Activated CD8-positive, alpha-beta T cell treated with anti-CD3 and anti-CD28 coated beads for 36 hours (primary cell): ENCODE measurements at regions not wholly inside any gene's neighbourhood (a gene's known extent, or its start where the extent isn't known, plus 50 kb on each side); places are given as distances from the start of the nearest gene placed in this dataset.
"Not testable (repeated sequence)": the region's sequence is repeated elsewhere in the genome, so short reads cannot be mapped to it uniquely, and the experiment has no call there.

Source experiments
- ATAC-seq: fragments of 200-7000 bp; cut with Tn5 transposase; one replicate; pipeline ENCODE4 v1.10.0; 2021; ENCODE audit warnings: mild to moderate bottlenecking, moderate library complexity
- CTCF ChIA-PET: fragments of 350-600 bp; sonication (Branson Sonifier 250); formaldehyde crosslinking; loops from one replicate; lab custom pipeline; 2021; ENCODE audit warnings: antibody characterized with exemption; lab: Charles Lee
- POLR2A ChIA-PET: fragments of 350-600 bp; sonication (Branson Sonifier 250); formaldehyde crosslinking; loops from one replicate; lab custom pipeline; 2021; ENCODE audit warnings: antibody characterized with exemption; lab: Charles Lee
- DNase-seq: peaks from one replicate; pipeline ENCODE4 v3.0.0-alpha.2; 2020
- H3K27ac Mint-ChIP-seq: one replicate; pipeline ENCODE4 v1.8.0; 2021; ENCODE audit warnings: mild to moderate bottlenecking, mixed read lengths
- H3K27me3 Mint-ChIP-seq: one replicate; pipeline ENCODE4 v1.8.0; 2021; ENCODE audit warnings: mixed read lengths
- H3K36me3 Mint-ChIP-seq: one replicate; pipeline ENCODE4 v1.8.0; 2021; ENCODE audit warnings: low read depth, mixed read lengths
- H3K4me1 Mint-ChIP-seq: one replicate; pipeline ENCODE4 v1.8.0; 2021; ENCODE audit warnings: low read depth, mixed read lengths
- H3K4me3 Mint-ChIP-seq: one replicate; pipeline ENCODE4 v1.8.0; 2021; ENCODE audit warnings: mild to moderate bottlenecking, moderate library complexity, mixed read lengths
- H3K9me3 Mint-ChIP-seq: one replicate; pipeline ENCODE4 v1.8.0; 2021; ENCODE audit warnings: mixed read lengths
- CTCF ChIP-seq: fragments of 200-600 bp; IDR thresholded peaks from one replicate; pipeline ENCODE4 v1.8.0; 2022; ENCODE audit warnings: antibody characterized with exemption, mild to moderate bottlenecking
- intact Hi-C: fragments of 100-400 bp; cut with micrococcal nuclease; formaldehyde crosslinking; loops from one replicate; pipeline ENCODE4 v1.10.0; 2022

DNA sequence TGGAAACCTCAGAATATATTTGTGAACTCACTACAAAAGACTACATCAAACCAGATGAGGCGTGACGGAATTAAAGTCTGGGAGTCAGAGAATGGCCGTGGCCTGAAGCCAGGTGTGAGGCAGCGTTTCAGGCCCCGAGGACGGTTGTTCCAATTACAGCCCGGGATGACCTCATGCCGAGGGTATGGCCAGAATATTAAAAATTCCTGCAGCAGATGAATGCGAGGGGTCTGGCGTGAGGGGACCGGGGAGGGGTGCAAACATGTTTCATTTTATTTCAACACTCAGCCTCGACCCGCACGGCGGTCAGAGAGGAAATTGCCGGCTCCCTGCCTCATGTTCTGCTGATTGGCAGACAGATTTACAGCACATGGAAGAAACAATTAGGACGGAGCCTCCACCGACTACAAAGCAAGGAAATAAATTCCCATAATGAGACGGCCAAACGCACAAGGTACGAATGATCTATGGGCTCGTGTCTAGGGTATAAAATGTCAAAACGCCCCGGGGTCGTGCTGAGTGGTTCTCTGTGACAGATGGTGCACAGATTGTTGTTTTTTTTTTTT is 289.7 kb downstream of the SHOX start:
- Mint-ChIP-seq H3K27ac (no peak overlapping the region), H3K4me1 (no peaks in the 10 kb centered on the region), H3K27me3 (no peaks in the 10 kb centered on the region), H3K4me3 (no peak overlapping the region), H3K9me3 (no peaks in the 10 kb centered on the region), H3K36me3 (no peaks in the 10 kb centered on the region)
- ATAC-seq (no peak), DNase-seq (no peak)
- ChIA-PET POLR2A (no interaction called here), CTCF (no interaction called here)
- intact Hi-C loops, result no loop called here
- no peak for TF ChIP-seq CTCF

DNA sequence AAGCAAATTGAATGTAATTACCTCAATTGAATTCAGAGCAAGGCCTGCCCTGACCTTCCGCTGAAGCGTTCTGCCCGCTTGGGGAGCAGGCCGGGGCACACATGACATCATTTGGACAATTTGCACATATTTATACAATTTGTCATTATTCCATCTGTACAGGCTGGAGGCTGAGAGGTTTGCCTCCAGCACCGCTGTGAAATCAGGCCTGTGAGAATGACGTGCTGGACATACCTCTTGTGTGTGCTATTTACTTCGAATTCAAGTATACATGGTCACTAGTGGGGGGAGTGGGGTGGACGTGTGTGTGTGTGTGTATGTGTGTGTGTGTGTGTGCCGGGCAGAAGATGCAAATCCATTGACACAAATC is 285.6 kb downstream of the SHOX start:
- Mint-ChIP-seq H3K27me3 (no peaks in the 10 kb centered on the region), H3K9me3 (no peaks in the 10 kb centered on the region), H3K36me3 (no peaks in the 10 kb centered on the region), H3K4me3 (no peak overlapping the region), H3K27ac (no peak overlapping the region), H3K4me1 (no peaks in the 10 kb centered on the region)
- ATAC-seq (no peak), DNase-seq (no peak)
- no peak for TF ChIP-seq CTCF
- POLR2A ChIA-PET, result no interaction called here
- intact Hi-C loops, result no loop called here
- CTCF ChIA-PET, result no interaction called here

DNA sequence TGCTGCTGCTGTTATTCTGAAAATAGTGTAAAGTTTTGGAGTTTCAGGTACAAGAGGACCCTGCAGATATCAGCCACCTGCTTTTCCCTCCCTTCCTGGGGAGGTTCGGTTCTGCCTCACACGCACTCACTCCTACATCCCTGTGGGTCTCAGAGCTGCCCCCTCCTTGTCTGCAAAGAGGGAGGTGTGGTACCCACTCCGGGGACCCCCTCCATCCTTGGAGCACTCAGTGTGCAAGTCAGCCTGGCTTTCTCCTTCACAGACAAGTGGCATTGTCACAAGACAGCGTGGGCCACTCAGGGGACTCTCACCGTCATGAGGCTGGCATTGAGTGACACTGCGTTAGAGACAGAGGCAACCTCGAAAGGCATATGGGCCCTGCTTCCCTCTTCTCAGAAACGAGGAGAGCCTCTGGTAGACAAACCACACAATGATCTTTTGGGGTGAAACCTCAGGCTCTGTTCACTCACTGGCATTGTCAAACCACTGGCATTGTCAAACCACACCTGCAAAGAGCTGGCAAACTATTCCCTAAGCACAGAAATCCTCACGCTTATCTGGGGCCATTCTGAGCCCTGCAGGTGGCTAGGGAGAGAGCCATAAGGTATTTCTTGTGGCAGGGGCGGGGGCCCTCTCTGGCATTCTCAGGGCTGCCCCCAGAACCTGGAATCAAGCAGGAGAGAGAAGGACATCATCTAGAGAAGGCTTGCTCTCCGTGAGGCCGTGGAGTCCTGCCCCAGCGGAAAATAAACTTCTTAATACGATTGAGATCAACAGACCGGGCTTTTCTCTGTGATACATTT is 285.0 kb downstream of the SHOX start:
- no peak for TF ChIP-seq CTCF
- ATAC-seq (peak; percentile 81), DNase-seq (peak; percentile 55)
- Mint-ChIP-seq H3K9me3 (no peaks in the 10 kb centered on the region), H3K27me3 (no peaks in the 10 kb centered on the region), H3K27ac (no peak overlapping the region), H3K4me3 (no peak overlapping the region), H3K36me3 (no peaks in the 10 kb centered on the region), H3K4me1 (no peaks in the 10 kb centered on the region)
- intact Hi-C loops, result no loop called here
- ChIA-PET POLR2A (no interaction called here), CTCF (no interaction called here)

- POLR2A ChIA-PET, result no interaction called here
- H3K27ac Mint-ChIP-seq, result no peak overlapping the region
- H3K4me3 Mint-ChIP-seq, result no peak overlapping the region
- intact Hi-C loops, result no loop called here
- H3K9me3 Mint-ChIP-seq, result no peaks in the 10 kb centered on the region
- CTCF ChIA-PET, result no interaction called here
- H3K27me3 Mint-ChIP-seq, result no peaks in the 10 kb centered on the region
- no peaks in the 10 kb centered on the region for H3K4me1 Mint-ChIP-seq
- DNase-seq (no peak), ATAC-seq (no peak)
- TF ChIP-seq CTCF, result no peak
- no peaks in the 10 kb centered on the region for H3K36me3 Mint-ChIP-seq
Observed at GRCh38 chrX:914206-914605, 283.6 kb downstream of the SHOX start.

GRCh38 chrX:912677-913076 is 282.1 kb downstream of the SHOX start:
- no peaks in the 10 kb centered on the region for H3K27me3 Mint-ChIP-seq
- TF ChIP-seq CTCF, result no peak
- H3K36me3 Mint-ChIP-seq, result no peaks in the 10 kb centered on the region
- H3K9me3 Mint-ChIP-seq, result no peaks in the 10 kb centered on the region
- ChIA-PET POLR2A (no interaction called here), CTCF (no interaction called here)
- no peak overlapping the region for H3K27ac Mint-ChIP-seq
- no peak overlapping the region for H3K4me3 Mint-ChIP-seq
- DNase-seq (no peak), ATAC-seq (no peak)
- intact Hi-C loops, result no loop called here
- H3K4me1 Mint-ChIP-seq, result no peaks in the 10 kb centered on the region

DNA sequence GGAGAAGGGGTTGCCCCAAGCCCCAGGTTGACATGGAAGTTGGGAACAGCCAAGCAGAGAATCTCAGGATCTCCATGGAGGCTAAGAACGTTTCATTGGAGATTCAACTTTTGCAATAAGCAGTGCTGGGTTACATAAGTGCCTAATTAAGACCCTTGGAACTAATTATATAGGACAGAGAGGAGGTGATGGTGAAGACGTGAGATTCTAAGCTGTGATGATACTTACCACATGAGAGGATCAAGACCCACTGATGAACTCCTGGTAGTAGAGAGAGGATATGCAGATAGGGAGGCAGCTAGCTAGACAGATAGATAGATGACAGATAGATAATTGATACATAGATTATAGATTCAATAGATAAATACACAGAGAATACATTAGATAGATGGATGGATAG is 278.5 kb downstream of the SHOX start:
- H3K9me3 Mint-ChIP-seq, CTCF ChIA-PET, H3K4me3 Mint-ChIP-seq: not testable (repeated sequence)

More for the DNA sequence above, 278.5 kb downstream of the SHOX start:
- DNase-seq, H3K36me3 Mint-ChIP-seq, H3K27ac Mint-ChIP-seq, intact Hi-C loops, H3K4me1 Mint-ChIP-seq, ATAC-seq, POLR2A ChIA-PET, H3K27me3 Mint-ChIP-seq: not testable (repeated sequence)
